Kidney (tissue), 13 donors: ENCODE measurements at regions not wholly inside any gene's neighbourhood (a gene's known extent, or its start where the extent isn't known, plus 50 kb on each side); places are given as distances from the start of the nearest gene placed in this dataset.

Experiments
- DNase-seq, 5 donors: peaks; one replicate each; pipeline ENCODE4 v3.0.0-alpha.2; 2013 to 2020
- FAIRE-seq: peaks from 2 replicates; lab custom pipeline; 2012; peaks lifted over from hg19 to GRCh38; lab: Jason Lieb, UNC
- H3K27ac ChIP-seq, 2 donors: one replicate each; pipeline ENCODE4 v1.7.0; 2013; ENCODE audit warnings: low read depth in 2 of 2, low read length in 2 of 2, inconsistent platforms in 1 of 2
- H3K27me3 ChIP-seq: one replicate; pipeline ENCODE4 v1.7.1; 2013; ENCODE audit warnings: low read length, inconsistent platforms; ENCODE audit not compliant: control insufficient read depth, insufficient read depth
- H3K36me3 ChIP-seq, 3 donors: one replicate each; pipeline versions ENCODE4 v1.7.0 to v1.7.1; 2013; ENCODE audit warnings: low read length in 3 of 3, control low read depth in 1 of 3, inconsistent platforms in 1 of 3; ENCODE audit not compliant: insufficient read depth in 3 of 3, control insufficient read depth in 2 of 3
- H3K4me1 ChIP-seq, 3 donors: one replicate each; pipeline versions ENCODE4 v1.7.0 to v1.7.1; 2013; ENCODE audit warnings: low read length in 3 of 3, inconsistent platforms in 1 of 3, low read depth in 1 of 3; ENCODE audit not compliant: control insufficient read depth in 2 of 3, insufficient read depth in 2 of 3
- H3K4me3 ChIP-seq, 3 donors: one replicate each; pipeline versions ENCODE4 v1.7.0 to v1.8.1; 2013; ENCODE audit warnings: low read length in 3 of 3, control low read depth in 1 of 3, inconsistent platforms in 1 of 3
- H3K9ac ChIP-seq, 3 donors: one replicate each; pipeline versions ENCODE4 v1.7.0 to v1.7.1; 2013; ENCODE audit warnings: low read length in 3 of 3, control low read depth in 1 of 3, inconsistent platforms in 1 of 3
- H3K9me3 ChIP-seq, 3 donors: one replicate each; pipeline versions ENCODE4 v1.7.0 to v1.7.1; 2013; ENCODE audit warnings: low read length in 3 of 3, control low read depth in 1 of 3, inconsistent platforms in 1 of 3; ENCODE audit not compliant: control insufficient read depth in 2 of 3, insufficient read depth in 1 of 3
- CTCF ChIP-seq: IDR thresholded peaks from 3 replicates; pipeline ENCODE4 v1.5.1; 2012; ENCODE audit warnings: mild to moderate bottlenecking, moderate library complexity, borderline replicate concordance; ENCODE audit not compliant: insufficient read depth; ENCODE audit errors: extremely low read depth
- intact Hi-C: fragments of 100-400 bp; cut with DNase I; formaldehyde crosslinking; loops from one replicate; pipeline ENCODE4 v1.11.1; 2022
- donor health status: control.
- donor health status: control.
- donor health status: control.
- donor health status: control.
- donor health status: control.
- donor health status: DM: yes; HTN: yes; CAD: no.
- donor health status: Normal renal cell carcinoma (clear cell type).

- H3K9ac ChIP-seq, result no peak overlapping the region
- no peak overlapping the region for H3K4me3 ChIP-seq
- FAIRE-seq, result no peak
- no peak for TF ChIP-seq CTCF
- H3K9me3 ChIP-seq, result no peaks in the 10 kb centered on the region
- intact Hi-C loops, result no loop called here
- DNase-seq, result no peak
- H3K4me1 ChIP-seq, result no peaks in the 10 kb centered on the region
- no peak overlapping the region for H3K27ac ChIP-seq
- H3K36me3 ChIP-seq, result no peaks in the 10 kb centered on the region
- H3K27me3 ChIP-seq, result no peaks in the 10 kb centered on the region
Measured at GRCh38 chr20:4556781-4557180, 129.5 kb upstream of the PRNP start.

- no peaks in the 10 kb centered on the region for H3K27me3 ChIP-seq
- no peaks in the 10 kb centered on the region for H3K9me3 ChIP-seq
- H3K4me1 ChIP-seq, result no peaks in the 10 kb centered on the region
- DNase-seq, result peak in 1 of 5 donors; percentile 54
- H3K36me3 ChIP-seq, result no peaks in the 10 kb centered on the region
- intact Hi-C loops, result no loop called here
- H3K9ac ChIP-seq, result no peak overlapping the region
- H3K4me3 ChIP-seq, result no peak overlapping the region
- TF ChIP-seq CTCF, result no peak
- no peak overlapping the region for H3K27ac ChIP-seq
- FAIRE-seq, result no peak
Measured at GRCh38 chr20:4555188-4555890, 130.9 kb upstream of the PRNP start.

- FAIRE-seq (no peak), DNase-seq (no peak)
- intact Hi-C loops, result no loop called here
- H3K4me1 ChIP-seq, result no peaks in the 10 kb centered on the region
- no peaks in the 10 kb centered on the region for H3K36me3 ChIP-seq
- H3K9ac ChIP-seq, result no peak overlapping the region
- TF ChIP-seq CTCF, result no peak
- H3K4me3 ChIP-seq, result no peak overlapping the region
- H3K9me3 ChIP-seq, result no peaks in the 10 kb centered on the region
- no peaks in the 10 kb centered on the region for H3K27me3 ChIP-seq
- H3K27ac ChIP-seq, result no peak overlapping the region
Measured at GRCh38 chr20:4554346-4554745, 131.9 kb upstream of the PRNP start.
